HUES6 (cell line): ENCODE measurements at regions not wholly inside any gene's neighbourhood (a gene's known extent, or its start where the extent isn't known, plus 50 kb on each side); places are given as distances from the start of the nearest gene placed in this dataset.
A peak's percentile ranks its signal among the peaks of the same experiment; 100 is the strongest.
"Not testable (repeated sequence)": the region's sequence is repeated elsewhere in the genome, so short reads cannot be mapped to it uniquely, and the experiment has no call there.

Experiments used
- H3K27ac ChIP-seq: 2 replicates; pipeline ENCODE4 v1.7.0; 2013; ENCODE audit warnings: low read depth, mild to moderate bottlenecking, low read length, inconsistent platforms
- H3K27me3 ChIP-seq: 2 replicates; pipeline ENCODE4 v1.6.1; 2013; ENCODE audit warnings: low read length; ENCODE audit not compliant: control insufficient read depth, insufficient read depth
- H3K36me3 ChIP-seq: 2 replicates; pipeline ENCODE4 v1.6.1; 2013; ENCODE audit warnings: low read length; ENCODE audit not compliant: control insufficient read depth, insufficient read depth
- H3K4me1 ChIP-seq: 2 replicates; pipeline ENCODE4 v1.6.1; 2013; ENCODE audit warnings: low read length; ENCODE audit not compliant: control insufficient read depth, insufficient read depth
- H3K4me3 ChIP-seq: 2 replicates; pipeline ENCODE4 v1.5.1; 2013; ENCODE audit warnings: low read depth, low read length
- H3K9ac ChIP-seq: one replicate; pipeline ENCODE4 v1.6.1; 2013; ENCODE audit warnings: mild to moderate bottlenecking, low read length
- H3K9me3 ChIP-seq: 2 replicates; pipeline ENCODE4 v1.6.1; 2013; ENCODE audit warnings: low read depth, low read length; ENCODE audit not compliant: control insufficient read depth, insufficient read depth

GRCh38 chr5:85602843-85603242 is 1014.9 kb upstream of the COX7C start:
- H3K27me3 ChIP-seq = no peaks in the 10 kb centered on the region
- H3K36me3 ChIP-seq = no peaks in the 10 kb centered on the region
- H3K27ac ChIP-seq = no peak overlapping the region
- no peaks in the 10 kb centered on the region for H3K4me1 ChIP-seq
- no peak overlapping the region for H3K4me3 ChIP-seq
- H3K9me3 ChIP-seq = no peaks in the 10 kb centered on the region
- H3K9ac ChIP-seq = no peak overlapping the region

- Histone ChIP-seq H3K27me3 (no peaks in the 10 kb centered on the region), H3K27ac (no peak overlapping the region), H3K9ac (no peak overlapping the region), H3K36me3 (no peaks in the 10 kb centered on the region), H3K9me3 (no peaks in the 10 kb centered on the region), H3K4me3 (no peak overlapping the region), H3K4me1 (no peaks in the 10 kb centered on the region)
Observed at GRCh38 chr5:85604378-85604777, 1013.4 kb upstream of the COX7C start.

GRCh38 chr5:85604786-85605185 is 1013.0 kb upstream of the COX7C start:
- H3K27ac ChIP-seq = no peak overlapping the region
- H3K9me3 ChIP-seq = no peaks in the 10 kb centered on the region
- H3K36me3 ChIP-seq = no peaks in the 10 kb centered on the region
- no peak overlapping the region for H3K4me3 ChIP-seq
- no peaks in the 10 kb centered on the region for H3K4me1 ChIP-seq
- no peaks in the 10 kb centered on the region for H3K27me3 ChIP-seq
- H3K9ac ChIP-seq = no peak overlapping the region

- no peak overlapping the region for H3K4me3 ChIP-seq
- no peaks in the 10 kb centered on the region for H3K9me3 ChIP-seq
- H3K9ac ChIP-seq = no peak overlapping the region
- H3K27ac ChIP-seq = no peak overlapping the region
- no peaks in the 10 kb centered on the region for H3K36me3 ChIP-seq
- no peaks in the 10 kb centered on the region for H3K27me3 ChIP-seq
- H3K4me1 ChIP-seq = no peaks in the 10 kb centered on the region
Observed at GRCh38 chr5:85605381-85605780, 1012.4 kb upstream of the COX7C start.

- H3K9ac ChIP-seq = no peak overlapping the region
- no peak overlapping the region for H3K4me3 ChIP-seq
- H3K36me3 ChIP-seq = peaks cover 3% of the 10 kb centered on the region; the same call in 1 of the 2 replicates
- no peaks in the 10 kb centered on the region for H3K27me3 ChIP-seq
- H3K4me1 ChIP-seq = no peaks in the 10 kb centered on the region
- peaks cover 5% of the 10 kb centered on the region; the same call in 1 of the 2 replicates for H3K9me3 ChIP-seq
- H3K27ac ChIP-seq = no peak overlapping the region
Observed at GRCh38 chr5:85614489-85614888, 1003.3 kb upstream of the COX7C start.

GRCh38 chr5:85621668-85622067 is 996.1 kb upstream of the COX7C start:
- H3K36me3 ChIP-seq = no peaks in the 10 kb centered on the region
- no peaks in the 10 kb centered on the region for H3K4me1 ChIP-seq
- H3K9me3 ChIP-seq = peaks cover 3% of the 10 kb centered on the region; the same call in 1 of the 2 replicates
- H3K27me3 ChIP-seq = no peaks in the 10 kb centered on the region
- no peak overlapping the region for H3K9ac ChIP-seq
- H3K4me3 ChIP-seq = no peak overlapping the region
- no peak overlapping the region for H3K27ac ChIP-seq

GRCh38 chr5:85628153-85628552 is 989.6 kb upstream of the COX7C start:
- H3K36me3 ChIP-seq = no peaks in the 10 kb centered on the region
- H3K27me3 ChIP-seq = no peaks in the 10 kb centered on the region
- H3K4me3 ChIP-seq = no peak overlapping the region
- no peak overlapping the region for H3K9ac ChIP-seq
- H3K27ac ChIP-seq = no peak overlapping the region
- H3K4me1 ChIP-seq = no peaks in the 10 kb centered on the region
- no peaks in the 10 kb centered on the region for H3K9me3 ChIP-seq

GRCh38 chr5:85638495-85639125 is 979.1 kb upstream of the COX7C start:
- peak overlapping the region; percentile 42; the same call in 1 of the 2 replicates for H3K27ac ChIP-seq
- H3K9me3 ChIP-seq, H3K27me3 ChIP-seq, H3K36me3 ChIP-seq, H3K4me1 ChIP-seq: not testable (repeated sequence)
- peak overlapping the region; percentile 82 for H3K9ac ChIP-seq
- H3K4me3 ChIP-seq = peak overlapping the region; percentile 71

GRCh38 chr5:85646036-85646435 is 971.7 kb upstream of the COX7C start:
- no peaks in the 10 kb centered on the region for H3K9me3 ChIP-seq
- H3K27me3 ChIP-seq = no peaks in the 10 kb centered on the region
- H3K4me1 ChIP-seq = no peaks in the 10 kb centered on the region
- no peak overlapping the region for H3K9ac ChIP-seq
- no peaks in the 10 kb centered on the region for H3K36me3 ChIP-seq
- peak overlapping the region; percentile 71 for H3K4me3 ChIP-seq
- no peak overlapping the region for H3K27ac ChIP-seq

- Histone ChIP-seq H3K27ac (no peak overlapping the region), H3K9me3 (no peaks in the 10 kb centered on the region), H3K4me3 (peak overlapping the region; percentile 71), H3K9ac (no peak overlapping the region), H3K27me3 (no peaks in the 10 kb centered on the region), H3K4me1 (no peaks in the 10 kb centered on the region), H3K36me3 (no peaks in the 10 kb centered on the region)
Observed at GRCh38 chr5:85646641-85647040, 971.1 kb upstream of the COX7C start.

- Histone ChIP-seq H3K4me1 (no peaks in the 10 kb centered on the region), H3K9ac (peak overlapping the region; percentile 64), H3K27ac (no peak overlapping the region), H3K9me3 (no peaks in the 10 kb centered on the region), H3K36me3 (no peaks in the 10 kb centered on the region), H3K27me3 (no peaks in the 10 kb centered on the region), H3K4me3 (peak overlapping the region; percentile 71)
Observed at GRCh38 chr5:85647349-85648127, 970.2 kb upstream of the COX7C start.
